Mesendoderm (in vitro differentiated cells): ENCODE measurements at regions not wholly inside any gene's neighbourhood (a gene's known extent, or its start where the extent isn't known, plus 50 kb on each side); places are given as distances from the start of the nearest gene placed in this dataset.

Experiments
- DNase-seq: peaks from one replicate; pipeline ENCODE4 v3.0.0; 2013
- H2AK5ac ChIP-seq: 2 replicates; pipeline ENCODE4 v1.6.1; 2013; ENCODE audit warnings: low read length, inconsistent platforms
- H2BK120ac ChIP-seq: 2 replicates; pipeline ENCODE4 v1.6.1; 2013; ENCODE audit warnings: low read depth, mild to moderate bottlenecking, low read length, moderate library complexity, mixed read lengths
- H2BK15ac ChIP-seq: replicated peaks from 2 replicates; pipeline ENCODE4 v1.6.1; 2013; ENCODE audit warnings: low read depth, mild to moderate bottlenecking, moderate library complexity
- H2BK5ac ChIP-seq: 2 replicates; pipeline ENCODE4 v1.6.1; 2013; ENCODE audit warnings: low read length, inconsistent platforms
- H3K18ac ChIP-seq: 2 replicates; pipeline ENCODE4 v1.6.1; 2013; ENCODE audit warnings: mild to moderate bottlenecking, low read length, mixed read lengths
- H3K23ac ChIP-seq: one replicate; pipeline ENCODE4 v1.6.1; 2013; ENCODE audit warnings: low read length
- H3K27ac ChIP-seq: 2 replicates; pipeline ENCODE4 v1.5.1; 2013; ENCODE audit warnings: low read depth, mild to moderate bottlenecking, inconsistent platforms, low read length, moderate library complexity
- H3K27me3 ChIP-seq: 2 replicates; pipeline ENCODE4 v1.6.1; 2013; ENCODE audit warnings: low read length, control low read depth, mild to moderate bottlenecking, inconsistent platforms; ENCODE audit not compliant: insufficient read depth, poor library complexity
- H3K36me3 ChIP-seq: 2 replicates; pipeline ENCODE4 v1.6.1; 2013; ENCODE audit warnings: low read length, inconsistent platforms; ENCODE audit not compliant: control insufficient read depth, insufficient read depth
- H3K4ac ChIP-seq: one replicate; pipeline ENCODE4 v1.6.1; 2013; ENCODE audit warnings: low read depth, mild to moderate bottlenecking, low read length, moderate library complexity
- H3K4me1 ChIP-seq: 2 replicates; pipeline ENCODE4 v1.6.1; 2013; ENCODE audit warnings: low read depth, low read length, inconsistent platforms; ENCODE audit not compliant: control insufficient read depth
- H3K4me2 ChIP-seq: 2 replicates; pipeline ENCODE4 v1.6.1; 2013; ENCODE audit warnings: low read length
- H3K4me3 ChIP-seq: 2 replicates; pipeline ENCODE4 v1.5.1; 2013; ENCODE audit warnings: mild to moderate bottlenecking, low read length
- H3K56ac ChIP-seq: one replicate; pipeline ENCODE4 v1.6.1; 2013; ENCODE audit warnings: low read length
- H3K79me1 ChIP-seq: 2 replicates; pipeline ENCODE4 v1.6.1; 2013; ENCODE audit warnings: low read length, inconsistent platforms
- H3K79me2 ChIP-seq: 2 replicates; pipeline ENCODE4 v1.6.1; 2013; ENCODE audit warnings: mild to moderate bottlenecking, low read length; ENCODE audit not compliant: control insufficient read depth, insufficient read depth
- H3K9ac ChIP-seq: 2 replicates; pipeline ENCODE4 v1.6.1; 2013; ENCODE audit warnings: low read length, inconsistent platforms
- H4K5ac ChIP-seq: one replicate; pipeline ENCODE4 v1.6.1; 2013; ENCODE audit warnings: low read length
- H4K8ac ChIP-seq: one replicate; pipeline ENCODE4 v1.6.1; 2013; ENCODE audit warnings: low read depth, mild to moderate bottlenecking, control low read depth, low read length, moderate library complexity
- WGBS: extraction: QIAGEN DNeasy Blood & Tissue Kit; methylation state at CpG from one replicate; pipeline ENCODE4 v1.1.7; 2013; ENCODE audit warnings: low lambda C conversion rate, missing lambda C conversion rate; ENCODE audit not compliant: insufficient coverage; ENCODE audit errors: extremely low coverage; 5-methylcytosine and 5-hydroxymethylcytosine counted together

DNA sequence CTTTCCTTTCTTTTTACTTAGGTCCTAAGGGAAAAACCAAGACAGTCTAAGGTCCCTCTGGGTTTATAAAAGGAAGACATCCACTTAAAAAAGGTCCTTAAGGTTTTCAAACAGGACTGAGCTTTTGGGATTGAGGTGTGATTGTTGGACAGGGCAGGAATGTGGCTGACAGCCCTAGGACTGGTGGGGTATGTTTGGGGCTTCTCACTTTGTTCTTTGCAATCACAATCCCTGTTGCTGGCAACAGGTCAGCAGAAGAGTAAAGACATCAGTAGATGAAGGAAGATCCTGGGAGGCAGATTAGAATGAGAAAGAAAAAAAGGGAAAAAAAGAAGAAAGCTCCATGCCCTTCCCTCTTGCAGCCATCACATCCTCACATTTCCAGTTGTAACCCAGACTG lies 101.4 kb upstream of the TARS1 start:
- no peak for DNase-seq
- Histone ChIP-seq H2BK15ac (no peak overlapping the region), H3K18ac (no peak overlapping the region), H4K5ac (no peak overlapping the region), H3K27ac (no peak overlapping the region), H4K8ac (no peak overlapping the region), H3K56ac (no peak overlapping the region), H2BK5ac (no peak overlapping the region), H2BK120ac (no peak overlapping the region), H3K4ac (no peak overlapping the region), H3K4me2 (no peak overlapping the region), H3K27me3 (no peaks in the 10 kb centered on the region), H3K4me3 (no peak overlapping the region), H3K79me2 (no peaks in the 10 kb centered on the region), H3K9ac (no peak overlapping the region), H3K79me1 (no peaks in the 10 kb centered on the region), H3K4me1 (no peaks in the 10 kb centered on the region), H2AK5ac (no peak overlapping the region), H3K23ac (no peak overlapping the region), H3K36me3 (no peaks in the 10 kb centered on the region)

DNA sequence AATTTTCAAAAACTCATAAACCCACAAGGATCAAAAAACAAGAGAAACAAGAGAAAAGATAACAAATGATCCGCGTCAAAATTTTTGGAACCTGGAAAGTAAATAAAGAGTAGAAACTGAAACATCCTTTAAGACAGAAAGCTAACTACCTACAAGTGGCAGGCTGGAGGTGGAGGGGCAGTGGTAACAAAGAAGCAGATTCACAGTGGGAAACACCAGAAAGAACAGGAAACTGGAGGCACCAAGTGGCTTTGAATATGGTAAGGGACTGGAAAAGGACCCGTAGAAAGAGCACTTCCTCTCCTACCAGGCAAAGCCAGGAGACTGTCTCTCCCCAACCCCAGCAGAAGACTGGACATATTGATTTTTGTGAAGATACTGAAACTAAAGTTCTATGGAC lies 100.6 kb upstream of the TARS1 start:
- Histone ChIP-seq H3K27me3 (no peaks in the 10 kb centered on the region), H2BK5ac (no peak overlapping the region), H2AK5ac (no peak overlapping the region), H3K56ac (no peak overlapping the region), H3K27ac (no peak overlapping the region), H3K79me2 (no peaks in the 10 kb centered on the region), H4K8ac (no peak overlapping the region), H3K36me3 (no peaks in the 10 kb centered on the region), H3K23ac (no peak overlapping the region), H3K4ac (no peak overlapping the region), H3K4me3 (no peak overlapping the region), H3K18ac (no peak overlapping the region), H3K9ac (no peak overlapping the region), H3K4me2 (no peak overlapping the region), H3K79me1 (no peaks in the 10 kb centered on the region), H2BK120ac (no peak overlapping the region), H3K4me1 (no peaks in the 10 kb centered on the region), H4K5ac (no peak overlapping the region), H2BK15ac (no peak overlapping the region)
- no CpG with 5 or more reads among the region's 3 CpGs for WGBS
- peak; percentile 60 for DNase-seq

DNA sequence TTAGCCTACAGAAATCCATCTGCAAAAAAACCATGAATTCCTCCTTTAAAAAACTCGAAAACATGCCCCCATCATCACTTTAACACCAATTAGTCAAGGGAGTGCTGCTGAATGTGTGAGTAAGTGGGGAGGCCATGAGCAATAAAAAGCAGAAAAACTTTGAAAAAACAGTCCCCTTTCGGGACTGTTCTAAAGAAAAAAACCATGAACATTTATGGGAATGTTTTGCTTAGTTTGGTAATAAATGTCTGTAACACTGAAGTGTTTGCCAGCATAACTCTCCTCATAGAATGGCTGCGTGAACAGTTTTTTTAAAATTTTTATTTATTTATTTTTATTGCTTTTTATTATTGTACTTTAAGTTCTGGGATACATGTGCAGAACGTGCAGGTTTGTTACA lies 99.4 kb upstream of the TARS1 start:
- Histone ChIP-seq H2BK120ac (no peak overlapping the region), H3K27ac (no peak overlapping the region), H3K79me2 (no peaks in the 10 kb centered on the region), H2BK15ac (no peak overlapping the region), H3K9ac (no peak overlapping the region), H4K8ac (no peak overlapping the region), H3K4me3 (no peak overlapping the region), H3K4ac (no peak overlapping the region), H3K27me3 (no peaks in the 10 kb centered on the region), H3K56ac (no peak overlapping the region), H3K23ac (no peak overlapping the region), H4K5ac (no peak overlapping the region), H2BK5ac (no peak overlapping the region), H3K79me1 (no peaks in the 10 kb centered on the region), H3K36me3 (no peaks in the 10 kb centered on the region), H3K4me2 (no peak overlapping the region), H2AK5ac (no peak overlapping the region), H3K4me1 (no peaks in the 10 kb centered on the region), H3K18ac (no peak overlapping the region)
- DNase-seq, result no peak
- WGBS, result no CpG with 5 or more reads among the region's 4 CpGs

- H3K79me2 ChIP-seq, result no peaks in the 10 kb centered on the region
- H3K27ac ChIP-seq, result no peak overlapping the region
- H3K18ac ChIP-seq, result no peak overlapping the region
- no peaks in the 10 kb centered on the region for H3K4me1 ChIP-seq
- no peak overlapping the region for H2BK5ac ChIP-seq
- DNase-seq, result no peak
- H3K9ac ChIP-seq, result no peak overlapping the region
- no peak overlapping the region for H2BK120ac ChIP-seq
- no peak overlapping the region for H3K4me3 ChIP-seq
- no CpG with 5 or more reads among the region's 3 CpGs for whole genome bisulfite sequencing
- H2AK5ac ChIP-seq, result no peak overlapping the region
- no peaks in the 10 kb centered on the region for H3K36me3 ChIP-seq
- no peak overlapping the region for H3K23ac ChIP-seq
- no peaks in the 10 kb centered on the region for H3K79me1 ChIP-seq
- H3K4me2 ChIP-seq, result no peak overlapping the region
- H2BK15ac ChIP-seq, result no peak overlapping the region
- H3K4ac ChIP-seq, result no peak overlapping the region
- no peaks in the 10 kb centered on the region for H3K27me3 ChIP-seq
- no peak overlapping the region for H4K5ac ChIP-seq
- H4K8ac ChIP-seq, result no peak overlapping the region
- no peak overlapping the region for H3K56ac ChIP-seq
These were observed 97.0 kb upstream of the TARS1 start for GRCh38 chr5:33343676-33344327.

DNA sequence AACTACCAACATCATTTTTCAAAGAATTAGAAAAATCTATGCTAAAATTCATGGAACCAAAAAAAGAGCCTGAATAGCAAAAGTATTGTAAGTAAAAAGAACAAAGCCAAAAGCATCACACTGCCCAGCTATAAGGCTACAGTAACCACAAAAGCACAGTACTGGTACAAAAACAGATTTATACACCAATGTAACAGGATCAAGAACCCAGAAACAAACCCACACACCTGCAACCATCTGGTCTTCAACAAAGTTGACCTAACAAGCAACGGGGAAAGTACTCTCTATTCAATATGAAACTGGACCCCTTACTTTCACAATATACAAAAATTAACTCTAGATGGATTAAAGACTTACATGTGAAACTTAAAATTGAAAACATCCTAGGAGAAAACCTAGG lies 94.2 kb upstream of the TARS1 start:
- H3K79me1 ChIP-seq, result no peaks in the 10 kb centered on the region
- no peak overlapping the region for H4K5ac ChIP-seq
- H2BK15ac ChIP-seq, result no peak overlapping the region
- no peak overlapping the region for H2BK5ac ChIP-seq
- H3K4me2 ChIP-seq, result no peak overlapping the region
- no peaks in the 10 kb centered on the region for H3K4me1 ChIP-seq
- H3K79me2 ChIP-seq, result no peaks in the 10 kb centered on the region
- no peak overlapping the region for H2AK5ac ChIP-seq
- H3K23ac ChIP-seq, result no peak overlapping the region
- H3K4ac ChIP-seq, result no peak overlapping the region
- DNase-seq, result no peak
- no CpG with 5 or more reads among the region's 1 CpG for WGBS
- H3K36me3 ChIP-seq, result no peaks in the 10 kb centered on the region
- no peak overlapping the region for H3K56ac ChIP-seq
- H3K4me3 ChIP-seq, result no peak overlapping the region
- no peak overlapping the region for H3K27ac ChIP-seq
- H3K9ac ChIP-seq, result no peak overlapping the region
- H4K8ac ChIP-seq, result no peak overlapping the region
- no peak overlapping the region for H2BK120ac ChIP-seq
- H3K27me3 ChIP-seq, result no peaks in the 10 kb centered on the region
- H3K18ac ChIP-seq, result no peak overlapping the region

DNA sequence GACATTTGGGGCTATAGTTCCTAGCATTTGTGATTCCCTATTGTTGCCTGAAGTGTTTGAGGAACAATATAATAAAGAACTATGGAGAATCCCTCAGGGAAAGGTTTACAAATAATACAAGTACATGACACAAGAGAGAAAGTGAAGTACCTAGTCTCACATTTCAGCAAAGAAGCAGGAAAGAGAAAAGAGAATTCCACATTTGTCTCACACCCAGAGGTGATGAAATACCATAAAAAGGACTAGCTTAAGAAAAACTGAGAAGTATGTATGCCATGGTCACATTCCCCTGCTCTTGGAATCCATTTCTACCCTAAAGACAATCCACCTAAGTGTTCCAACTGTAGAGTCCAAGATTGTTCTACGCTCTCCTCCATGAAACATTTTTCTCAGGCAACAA lies 79.0 kb upstream of the TARS1 start:
- DNase-seq, result no peak
- Histone ChIP-seq H3K79me2 (no peaks in the 10 kb centered on the region), H2BK120ac (no peak overlapping the region), H3K79me1 (no peaks in the 10 kb centered on the region), H2BK5ac (no peak overlapping the region), H3K4me3 (no peak overlapping the region), H2AK5ac (no peak overlapping the region), H4K5ac (no peak overlapping the region), H3K18ac (no peak overlapping the region), H2BK15ac (no peak overlapping the region), H3K56ac (no peak overlapping the region), H3K9ac (no peak overlapping the region), H3K27me3 (no peaks in the 10 kb centered on the region), H3K4me2 (no peak overlapping the region), H4K8ac (no peak overlapping the region), H3K23ac (no peak overlapping the region), H3K4me1 (peaks cover 2% of the 10 kb centered on the region), H3K27ac (no peak overlapping the region), H3K36me3 (no peaks in the 10 kb centered on the region), H3K4ac (no peak overlapping the region)
- no CpG with 5 or more reads among the region's 1 CpG for WGBS
